ENCODE measurements at regions not wholly inside any gene's neighbourhood (a gene's known extent, or its start where the extent isn't known, plus 50 kb on each side); places are given as distances from the start of the nearest gene placed in this dataset.
A peak's percentile ranks its signal among the peaks of the same experiment; 100 is the strongest.

GRCh38 chr5:17398866-17399835 is 98.9 kb upstream of the TAF11L2 start:
- Histone ChIP-seq H3K36me3 (ENCODE audit: insufficient read depth, low read length) (no peaks in the 10 kb centered on the region), H3K4me2 (ENCODE audit: low read length) (peak overlapping the region; percentile 45), H4K20me1 (ENCODE audit: insufficient read depth, low read length) (no peaks in the 10 kb centered on the region), H3K4me3 (ENCODE audit: insufficient read depth, low read depth, low read length) (no peak overlapping the region), H3K27ac (ENCODE audit: low read depth, low read length) (no peak overlapping the region), H3K27me3 (ENCODE audit: insufficient read depth, low read length) (peaks cover 3% of the 10 kb centered on the region), H3K4me1 (ENCODE audit: insufficient read depth, low read length) (peaks cover 16% of the 10 kb centered on the region), H3K9me3 (ENCODE audit: insufficient read depth, low read depth, low read length) (no peaks in the 10 kb centered on the region), H2AFZ (ENCODE audit: low read depth, low read length) (no peak overlapping the region), H3K9ac (ENCODE audit: low read length) (no peak overlapping the region), H3K79me2 (ENCODE audit: insufficient read depth, low read length) (no peaks in the 10 kb centered on the region)
- H3K27me3 Mint-ChIP-seq (ENCODE audit: low read depth, unreplicated experiment) = peaks cover 4% of the 10 kb centered on the region
- no peak overlapping the region for H3K4me3 Mint-ChIP-seq (ENCODE audit: unreplicated experiment)
- no peak for DNase-seq (ENCODE audit: low read depth)
- H3K4me1 Mint-ChIP-seq (ENCODE audit: low read depth, unreplicated experiment) = peaks cover 45% of the 10 kb centered on the region
- FAIRE-seq = no peak
- TF ChIP-seq CTCF (IDR thresholded peaks at IDR 0.05; ENCODE audit: insufficient read depth, low read depth, low read length) (no peak), EZH2 (IDR thresholded peaks at IDR 0.05; ENCODE audit: insufficient read depth, low read length) (no peak)
- peaks cover 8% of the 10 kb centered on the region for H3K9me3 Mint-ChIP-seq (ENCODE audit: unreplicated experiment)
- no peaks in the 10 kb centered on the region for H3K36me3 Mint-ChIP-seq (ENCODE audit: low read depth, unreplicated experiment)
- peak overlapping the region; percentile 70 for H3K27ac Mint-ChIP-seq (ENCODE audit: unreplicated experiment)

GRCh38 chr5:17399931-17400330 is 98.1 kb upstream of the TAF11L2 start:
- Histone ChIP-seq H3K9me3 (ENCODE audit: insufficient read depth, low read depth, low read length) (no peaks in the 10 kb centered on the region), H3K27me3 (ENCODE audit: insufficient read depth, low read length) (peaks cover 3% of the 10 kb centered on the region), H3K79me2 (ENCODE audit: insufficient read depth, low read length) (no peaks in the 10 kb centered on the region), H3K4me3 (ENCODE audit: insufficient read depth, low read depth, low read length) (no peak overlapping the region), H3K27ac (ENCODE audit: low read depth, low read length) (no peak overlapping the region), H3K36me3 (ENCODE audit: insufficient read depth, low read length) (no peaks in the 10 kb centered on the region), H3K4me1 (ENCODE audit: insufficient read depth, low read length) (peaks cover 16% of the 10 kb centered on the region), H3K4me2 (ENCODE audit: low read length) (no peak overlapping the region), H2AFZ (ENCODE audit: low read depth, low read length) (no peak overlapping the region), H4K20me1 (ENCODE audit: insufficient read depth, low read length) (no peaks in the 10 kb centered on the region), H3K9ac (ENCODE audit: low read length) (no peak overlapping the region)
- no peak overlapping the region for H3K27ac Mint-ChIP-seq (ENCODE audit: unreplicated experiment)
- peaks cover 6% of the 10 kb centered on the region for H3K27me3 Mint-ChIP-seq (ENCODE audit: low read depth, unreplicated experiment)
- TF ChIP-seq CTCF (IDR thresholded peaks at IDR 0.05; ENCODE audit: insufficient read depth, low read depth, low read length) = no peak
- no peak for TF ChIP-seq EZH2 (IDR thresholded peaks at IDR 0.05; ENCODE audit: insufficient read depth, low read length)
- no peak overlapping the region for H3K4me3 Mint-ChIP-seq (ENCODE audit: unreplicated experiment)
- DNase-seq (ENCODE audit: low read depth) = no peak
- peaks cover 5% of the 10 kb centered on the region for H3K9me3 Mint-ChIP-seq (ENCODE audit: unreplicated experiment)
- no peaks in the 10 kb centered on the region for H3K36me3 Mint-ChIP-seq (ENCODE audit: low read depth, unreplicated experiment)
- no peak for FAIRE-seq
- H3K4me1 Mint-ChIP-seq (ENCODE audit: low read depth, unreplicated experiment) = peaks cover 41% of the 10 kb centered on the region

All from astrocyte (in vitro differentiated cells and primary cell).